Transverse colon (tissue), 3 donors: ENCODE measurements at regions not wholly inside any gene's neighbourhood (a gene's known extent, or its start where the extent isn't known, plus 50 kb on each side); places are given as distances from the start of the nearest gene placed in this dataset.

ENCODE experiments used
- CTCF ChIP-seq, 5 experiments: fragments of 200-600 bp in 3 of 5; fragments of 450-650 bp in 2 of 5; sonication (generic) in 3 of 5; IDR thresholded peaks; 1 replicate in 2 of 5; 2 replicates in 3 of 5; pipeline ENCODE4 v1.5.1; 2016 to 2017; ENCODE audit warnings: antibody characterized with exemption in 5 of 5, inconsistent platforms in 3 of 5, mild to moderate bottlenecking in 2 of 5, moderate library complexity in 1 of 5
- EP300 ChIP-seq: sonication (generic); formaldehyde crosslinking; IDR thresholded peaks from one replicate; pipeline ENCODE4 v1.6.1; 2017; ENCODE audit warnings: antibody characterized with exemption, low read depth
- POLR2A ChIP-seq: fragments of 450-650 bp; IDR thresholded peaks from one replicate; pipeline ENCODE4 v1.6.1; 2016; ENCODE audit warnings: antibody characterized with exemption, mild to moderate bottlenecking, moderate library complexity

- no peak for TF ChIP-seq CTCF (IDR thresholded peaks at IDR 0.05)
- TF ChIP-seq EP300 = no peak
- no peak for TF ChIP-seq POLR2A
Observed at GRCh38 chr4:30865691-30866090, 145.5 kb downstream of the PCDH7 start.
